ENCODE measurements at regions not wholly inside any gene's neighbourhood (a gene's known extent, or its start where the extent isn't known, plus 50 kb on each side); places are given as distances from the start of the nearest gene placed in this dataset.
"Not testable (repeated sequence)": the region's sequence is repeated elsewhere in the genome, so short reads cannot be mapped to it uniquely, and the experiment has no call there.

GRCh38 chr5:45081082-45081481 lies 272.3 kb downstream of the MRPS30 start:
- DNase-seq, result no peak

- DNase-seq, result no peak
These were observed 281.1 kb downstream of the MRPS30 start for GRCh38 chr5:45089870-45090269.

GRCh38 chr5:45093377-45093776 lies 284.6 kb downstream of the MRPS30 start:
- no peak for DNase-seq

GRCh38 chr5:45094876-45095440 lies 286.2 kb downstream of the MRPS30 start:
- no peak for DNase-seq

GRCh38 chr5:45098483-45098882 lies 289.7 kb downstream of the MRPS30 start:
- DNase-seq, result no peak

GRCh38 chr5:45101146-45101545 lies 292.4 kb downstream of the MRPS30 start:
- DNase-seq, result no peak

- DNase-seq, result no peak
These were observed 296.8 kb downstream of the MRPS30 start for GRCh38 chr5:45105491-45105994.

GRCh38 chr5:45109062-45109461 lies 300.3 kb downstream of the MRPS30 start:
- no peak for DNase-seq

- no peak for DNase-seq
These were observed 300.9 kb downstream of the MRPS30 start for GRCh38 chr5:45109636-45110035.

- DNase-seq, result no peak
These were observed 301.7 kb downstream of the MRPS30 start for GRCh38 chr5:45110399-45110798.

GRCh38 chr5:45113726-45114125 lies 305.0 kb downstream of the MRPS30 start:
- DNase-seq, result no peak

- no peak for DNase-seq
These were observed 324.2 kb downstream of the MRPS30 start for GRCh38 chr5:45132972-45133371.

- DNase-seq, result no peak
These were observed 354.2 kb downstream of the MRPS30 start for GRCh38 chr5:45162974-45163373.

- no peak for DNase-seq
These were observed 362.8 kb downstream of the MRPS30 start for GRCh38 chr5:45171563-45171962.

- not testable (repeated sequence) for DNase-seq
These were observed 363.9 kb downstream of the MRPS30 start for GRCh38 chr5:45172634-45173033.

- DNase-seq, result no peak
These were observed 370.9 kb downstream of the MRPS30 start for GRCh38 chr5:45179686-45180085.

GRCh38 chr5:45189042-45189441 lies 380.3 kb downstream of the MRPS30 start:
- no peak for DNase-seq

GRCh38 chr5:45189481-45189880 lies 380.7 kb downstream of the MRPS30 start:
- DNase-seq, result no peak

- DNase-seq, result no peak
These were observed 386.3 kb downstream of the MRPS30 start for GRCh38 chr5:45195026-45195425.
